OCI-LY1 (cell line): ENCODE measurements at regions not wholly inside any gene's neighbourhood (a gene's known extent, or its start where the extent isn't known, plus 50 kb on each side); places are given as distances from the start of the nearest gene placed in this dataset.

Experiments
- CTCF ChIP-seq: fragments of 200-600 bp; sonication (generic), shearing (Covaris generic); IDR thresholded peaks from 2 replicates; pipeline ENCODE4 v1.5.1; 2017; ENCODE audit warnings: mild to moderate bottlenecking, antibody characterized with exemption, low read length, moderate library complexity, mixed read lengths
- EZH2 ChIP-seq: fragments of 200-600 bp; sonication (generic), shearing (Covaris generic); IDR thresholded peaks from 2 replicates; pipeline ENCODE4 v1.8.0; 2017; ENCODE audit warnings: borderline replicate concordance, mixed run types, mild to moderate bottlenecking, antibody characterized with exemption, low read length, moderate library complexity, mixed read lengths

- no peak for TF ChIP-seq CTCF
- no peak for TF ChIP-seq EZH2
These were observed 51.9 kb upstream of the PTPRJ start for GRCh38 chr11:47928426-47928825.
